MCF 10A (cell line): ENCODE measurements at regions not wholly inside any gene's neighbourhood (a gene's known extent, or its start where the extent isn't known, plus 50 kb on each side); places are given as distances from the start of the nearest gene placed in this dataset.
"Not testable (repeated sequence)": the region's sequence is repeated elsewhere in the genome, so short reads cannot be mapped to it uniquely, and the experiment has no call there.

Experiments used
- BruUV-seq: library from RNA; stranded (reverse); fragments of 400-500 nt; replicated peaks from 2 replicates; lab custom pipeline; 2021; lab: Mats Ljungman, UMichigan
- CTCF ChIA-PET: fragments of 300-600 bp; sonication (Branson Sonifier 250); formaldehyde crosslinking; extraction: SDS; loops from one replicate; lab custom pipeline; 2021; ENCODE audit warnings: antibody characterized with exemption, inconsistent platforms; lab: Yijun Ruan, JAX
- POLR2A ChIA-PET: fragments of 300-600, 350-650 bp; sonication (Branson Sonifier 250); formaldehyde crosslinking; extraction: SDS; loops from one replicate; lab custom pipeline; 2020; ENCODE audit warnings: antibody characterized with exemption, inconsistent platforms; lab: Yijun Ruan, JAX
- DNase-seq: peaks from one replicate; pipeline ENCODE4 v3.0.0-alpha.2; 2018; ENCODE audit not compliant: unreplicated experiment
- H3K27ac Mint-ChIP-seq: one replicate; pipeline ENCODE4 v1.8.0; 2022; ENCODE audit warnings: mild to moderate bottlenecking, low read depth, mixed read lengths; ENCODE audit not compliant: unreplicated experiment
- H3K27me3 Mint-ChIP-seq: one replicate; pipeline ENCODE4 v1.8.0; 2022; ENCODE audit warnings: mixed read lengths; ENCODE audit not compliant: insufficient read depth, unreplicated experiment
- H3K36me3 Mint-ChIP-seq: one replicate; pipeline ENCODE4 v1.8.0; 2022; ENCODE audit warnings: mild to moderate bottlenecking, moderate library complexity, mixed read lengths; ENCODE audit not compliant: insufficient read depth, unreplicated experiment
- H3K4me1 Mint-ChIP-seq: one replicate; pipeline ENCODE4 v1.8.0; 2022; ENCODE audit warnings: mixed read lengths; ENCODE audit not compliant: insufficient read depth, unreplicated experiment
- H3K4me3 Mint-ChIP-seq: one replicate; pipeline ENCODE4 v1.8.0; 2022; ENCODE audit warnings: mild to moderate bottlenecking, moderate library complexity, mixed read lengths; ENCODE audit not compliant: unreplicated experiment
- H3K9me3 Mint-ChIP-seq: one replicate; pipeline ENCODE4 v1.8.0; 2022; ENCODE audit warnings: mixed read lengths; ENCODE audit not compliant: unreplicated experiment
- CTCF ChIP-seq: fragments of 200-600 bp; IDR thresholded peaks from one replicate; pipeline ENCODE4 v1.8.0; 2022; ENCODE audit warnings: antibody characterized with exemption, mild to moderate bottlenecking; ENCODE audit not compliant: unreplicated experiment
- intact Hi-C: fragments of 100-400 bp; cut with micrococcal nuclease; formaldehyde crosslinking; loops from 2 replicates; pipeline ENCODE4 v1.14.1; 2022

- H3K27me3 Mint-ChIP-seq, BruUV-seq, POLR2A ChIA-PET, H3K4me3 Mint-ChIP-seq, H3K4me1 Mint-ChIP-seq, intact Hi-C loops, H3K9me3 Mint-ChIP-seq, CTCF ChIA-PET, H3K27ac Mint-ChIP-seq, H3K36me3 Mint-ChIP-seq: not testable (repeated sequence)
- DNase-seq = peak; percentile 16
Observed at GRCh38 chr17:30638968-30639367, 161.8 kb downstream of the GOSR1 start.

- peaks cover 18% of the 10 kb centered on the region for H3K36me3 Mint-ChIP-seq
- H3K4me3 Mint-ChIP-seq, intact Hi-C loops, BruUV-seq, H3K27me3 Mint-ChIP-seq, POLR2A ChIA-PET, H3K9me3 Mint-ChIP-seq, DNase-seq, H3K4me1 Mint-ChIP-seq, H3K27ac Mint-ChIP-seq, CTCF ChIA-PET: not testable (repeated sequence)
Observed at GRCh38 chr17:30631651-30632050, 154.4 kb downstream of the GOSR1 start.

GRCh38 chr17:30625380-30625779 is 148.2 kb downstream of the GOSR1 start:
- CTCF ChIA-PET, intact Hi-C loops, DNase-seq, H3K4me1 Mint-ChIP-seq, H3K27ac Mint-ChIP-seq, H3K27me3 Mint-ChIP-seq, H3K9me3 Mint-ChIP-seq, POLR2A ChIA-PET, H3K4me3 Mint-ChIP-seq, BruUV-seq: not testable (repeated sequence)
- H3K36me3 Mint-ChIP-seq = peaks cover 18% of the 10 kb centered on the region

GRCh38 chr17:30624180-30624579 is 147.0 kb downstream of the GOSR1 start:
- H3K9me3 Mint-ChIP-seq, H3K27ac Mint-ChIP-seq, H3K27me3 Mint-ChIP-seq, POLR2A ChIA-PET, intact Hi-C loops, BruUV-seq, H3K4me3 Mint-ChIP-seq, H3K4me1 Mint-ChIP-seq, CTCF ChIA-PET, DNase-seq: not testable (repeated sequence)
- H3K36me3 Mint-ChIP-seq = peaks cover 18% of the 10 kb centered on the region

GRCh38 chr17:30609682-30610081 is 132.5 kb downstream of the GOSR1 start:
- CTCF ChIA-PET, DNase-seq, H3K4me1 Mint-ChIP-seq, H3K27me3 Mint-ChIP-seq, H3K27ac Mint-ChIP-seq, H3K9me3 Mint-ChIP-seq, BruUV-seq, intact Hi-C loops, POLR2A ChIA-PET, H3K4me3 Mint-ChIP-seq: not testable (repeated sequence)
- peaks cover 15% of the 10 kb centered on the region for H3K36me3 Mint-ChIP-seq

- POLR2A ChIA-PET = interaction anchor here (0.6 kb wide), 2 partner anchors 27 to 209 kb away, joined by 3 read pairs; no protein-coding TSS in a partner anchor
- no peaks in the 10 kb centered on the region for H3K27me3 Mint-ChIP-seq
- DNase-seq = no peak
- H3K4me1 Mint-ChIP-seq = peaks cover 12% of the 10 kb centered on the region
- H3K27ac Mint-ChIP-seq = no peak overlapping the region
- CTCF ChIA-PET = no interaction called here
- no TSS peak for BruUV-seq
- no peak for TF ChIP-seq CTCF
- intact Hi-C loops = no loop called here
- H3K9me3 Mint-ChIP-seq = no peaks in the 10 kb centered on the region
- peaks cover 5% of the 10 kb centered on the region for H3K36me3 Mint-ChIP-seq
- H3K4me3 Mint-ChIP-seq = no peak overlapping the region
Observed at GRCh38 chr17:30605523-30605922, 128.3 kb downstream of the GOSR1 start.
